ENCODE measurements at regions not wholly inside any gene's neighbourhood (a gene's known extent, or its start where the extent isn't known, plus 50 kb on each side); places are given as distances from the start of the nearest gene placed in this dataset.

DNA sequence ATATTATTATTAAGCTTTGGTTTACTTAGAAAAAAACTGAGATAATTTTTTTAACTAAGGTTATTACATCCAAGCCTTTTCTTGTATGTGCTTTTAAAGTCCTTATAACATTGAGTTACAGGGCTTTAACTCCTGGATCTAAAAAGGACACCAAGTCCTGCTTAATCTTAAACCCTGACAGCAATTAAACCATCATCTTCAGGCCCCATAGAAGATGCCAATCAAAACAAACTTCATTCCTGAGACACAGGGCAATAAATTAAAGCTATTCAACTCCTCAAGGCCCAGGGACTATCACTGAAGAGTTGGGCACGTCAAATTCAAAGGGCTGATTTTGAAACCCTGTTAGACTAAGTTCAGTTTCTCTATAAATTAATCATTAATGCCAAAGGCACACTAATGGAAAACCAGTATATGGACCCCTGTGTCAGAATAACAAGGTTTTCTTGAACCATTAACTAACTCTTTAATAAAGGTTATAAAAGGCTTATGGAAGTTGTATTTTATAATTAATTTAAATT lies 1152.6 kb downstream of the NSUN3 start:
- TF ChIP-seq, protein P1, sequence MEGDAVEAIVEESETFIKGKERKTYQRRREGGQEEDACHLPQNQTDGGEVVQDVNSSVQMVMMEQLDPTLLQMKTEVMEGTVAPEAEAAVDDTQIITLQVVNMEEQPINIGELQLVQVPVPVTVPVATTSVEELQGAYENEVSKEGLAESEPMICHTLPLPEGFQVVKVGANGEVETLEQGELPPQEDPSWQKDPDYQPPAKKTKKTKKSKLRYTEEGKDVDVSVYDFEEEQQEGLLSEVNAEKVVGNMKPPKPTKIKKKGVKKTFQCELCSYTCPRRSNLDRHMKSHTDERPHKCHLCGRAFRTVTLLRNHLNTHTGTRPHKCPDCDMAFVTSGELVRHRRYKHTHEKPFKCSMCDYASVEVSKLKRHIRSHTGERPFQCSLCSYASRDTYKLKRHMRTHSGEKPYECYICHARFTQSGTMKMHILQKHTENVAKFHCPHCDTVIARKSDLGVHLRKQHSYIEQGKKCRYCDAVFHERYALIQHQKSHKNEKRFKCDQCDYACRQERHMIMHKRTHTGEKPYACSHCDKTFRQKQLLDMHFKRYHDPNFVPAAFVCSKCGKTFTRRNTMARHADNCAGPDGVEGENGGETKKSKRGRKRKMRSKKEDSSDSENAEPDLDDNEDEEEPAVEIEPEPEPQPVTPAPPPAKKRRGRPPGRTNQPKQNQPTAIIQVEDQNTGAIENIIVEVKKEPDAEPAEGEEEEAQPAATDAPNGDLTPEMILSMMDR (IDR thresholded peaks at IDR 0.05; ENCODE audit: insufficient read depth, low read depth, low read length, missing control alignments), result no peak
- H3K4me3 ChIP-seq (ENCODE audit: low read length), result no peak overlapping the region
- no peak for DNase-seq (ENCODE audit: low read depth)

DNA sequence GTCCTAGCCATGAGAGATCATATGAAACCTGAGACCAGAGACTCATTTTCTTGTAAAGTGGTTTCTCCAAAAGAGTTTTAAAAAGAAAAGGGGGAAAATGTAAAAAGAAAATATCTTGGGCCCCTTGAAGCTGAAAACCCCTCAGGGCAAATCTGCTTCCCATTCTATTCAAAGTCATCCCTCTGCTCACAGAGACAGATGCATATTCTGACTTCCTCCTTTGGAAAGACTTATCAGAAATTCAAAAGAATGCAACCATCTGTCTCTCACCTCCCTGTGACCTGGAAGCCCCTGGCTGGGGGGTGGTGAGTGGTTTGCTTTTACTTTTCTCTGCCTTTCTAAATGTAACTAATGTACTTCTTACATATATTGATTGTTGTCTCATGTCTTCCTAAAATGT lies 1154.8 kb downstream of the NSUN3 start:
- no peak overlapping the region for H3K4me3 ChIP-seq (ENCODE audit: low read length)
- TF ChIP-seq, protein P1 (IDR thresholded peaks at IDR 0.05; ENCODE audit: insufficient read depth, low read depth, low read length, missing control alignments), result no peak
- no peak for DNase-seq (ENCODE audit: low read depth)

DNA sequence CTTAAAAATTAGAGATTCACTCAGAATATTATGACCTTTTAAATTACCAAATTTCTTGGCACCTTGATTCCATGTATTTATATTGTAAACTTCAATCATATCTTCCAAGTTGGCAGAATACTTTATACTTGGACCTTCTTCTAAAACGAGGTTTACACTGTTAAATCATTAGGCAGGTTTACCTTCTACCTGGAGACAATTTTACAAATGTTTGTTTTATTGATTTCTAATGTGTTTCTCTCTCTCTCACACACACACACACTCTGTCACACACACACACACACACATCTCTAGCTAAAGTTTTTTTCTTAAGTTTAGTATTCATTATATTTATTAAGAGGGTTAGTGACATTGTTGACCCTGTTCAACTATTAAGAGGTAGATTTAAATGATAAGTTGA lies 1155.6 kb downstream of the NSUN3 start:
- no peak for DNase-seq (ENCODE audit: low read depth)
- H3K4me3 ChIP-seq (ENCODE audit: low read length), result no peak overlapping the region
- TF ChIP-seq, protein P1 (IDR thresholded peaks at IDR 0.05; ENCODE audit: insufficient read depth, low read depth, low read length, missing control alignments), result no peak

DNA sequence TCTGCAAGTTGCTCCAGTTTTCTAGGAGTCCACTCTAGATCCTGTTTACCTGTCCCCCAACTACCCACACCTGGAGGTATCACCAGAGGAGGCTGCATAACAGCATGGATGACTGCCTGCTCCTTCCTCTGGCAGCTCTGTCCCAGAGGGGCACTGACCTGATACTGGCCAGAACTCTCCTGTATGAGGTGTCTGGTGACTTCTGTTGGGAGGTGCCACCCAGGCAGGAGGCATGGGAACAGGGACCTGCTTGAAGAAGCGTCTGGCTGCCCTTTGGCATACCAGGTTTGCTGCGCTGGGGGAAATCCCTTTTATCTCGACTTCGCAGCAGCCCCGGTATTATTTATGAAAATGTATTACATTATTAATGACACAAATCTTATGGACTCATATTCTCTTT lies 1163.6 kb downstream of the NSUN3 start:
- H3K4me3 ChIP-seq (ENCODE audit: low read length), result no peak overlapping the region
- no peak for DNase-seq (ENCODE audit: low read depth)

DNA sequence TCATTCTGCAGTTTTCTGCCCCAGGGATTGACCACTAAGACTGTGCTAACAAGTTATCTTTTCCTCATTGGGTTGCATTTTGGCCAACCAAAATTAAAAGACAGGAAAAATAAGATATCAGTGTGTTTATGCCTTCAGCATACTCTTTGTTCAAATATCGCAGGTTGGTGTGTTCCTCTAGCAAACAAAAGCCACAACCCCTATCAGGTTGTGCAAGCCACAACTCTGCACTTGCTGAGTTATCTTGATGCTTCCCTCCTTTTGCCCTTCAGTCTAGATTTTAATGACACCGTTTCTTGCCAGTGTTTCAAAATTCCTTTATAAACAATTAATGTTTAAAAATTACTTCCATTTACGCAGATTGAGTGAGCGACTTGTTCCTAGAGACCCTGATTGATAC lies 1164.2 kb downstream of the NSUN3 start:
- no peak for DNase-seq (ENCODE audit: low read depth)
- TF ChIP-seq, protein P1 (IDR thresholded peaks at IDR 0.05; ENCODE audit: insufficient read depth, low read depth, low read length, missing control alignments), result no peak
- no peak overlapping the region for H3K4me3 ChIP-seq (ENCODE audit: low read length)

More for the DNA sequence above, 1163.6 kb downstream of the NSUN3 start:
- TF ChIP-seq, protein P1 (IDR thresholded peaks at IDR 0.05; ENCODE audit: insufficient read depth, low read depth, low read length, missing control alignments), result no peak

DNA sequence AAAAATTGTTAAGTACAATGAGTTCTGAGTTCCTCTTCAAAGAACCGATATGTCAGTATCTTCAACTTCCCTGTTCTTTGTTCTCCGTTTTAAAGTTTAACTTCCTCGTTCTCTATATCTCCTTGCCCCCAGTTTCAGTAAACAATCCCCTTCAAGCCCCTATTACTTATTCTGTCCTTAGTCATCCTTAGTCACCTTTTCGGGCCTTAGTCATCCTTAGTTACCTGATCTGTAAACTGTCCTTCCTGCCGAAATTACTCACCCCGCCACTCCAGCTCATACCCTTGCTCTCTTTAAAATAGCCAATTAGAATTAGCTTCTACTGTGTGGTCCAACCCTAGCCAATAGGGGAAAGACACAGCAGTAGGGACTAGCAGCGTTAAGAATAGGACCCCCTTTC lies 1165.6 kb downstream of the NSUN3 start:
- TF ChIP-seq, protein P1 (IDR thresholded peaks at IDR 0.05; ENCODE audit: insufficient read depth, low read depth, low read length, missing control alignments), result no peak
- H3K4me3 ChIP-seq (ENCODE audit: low read length), result no peak overlapping the region
- peak; percentile 41 for DNase-seq (ENCODE audit: low read depth)

DNA sequence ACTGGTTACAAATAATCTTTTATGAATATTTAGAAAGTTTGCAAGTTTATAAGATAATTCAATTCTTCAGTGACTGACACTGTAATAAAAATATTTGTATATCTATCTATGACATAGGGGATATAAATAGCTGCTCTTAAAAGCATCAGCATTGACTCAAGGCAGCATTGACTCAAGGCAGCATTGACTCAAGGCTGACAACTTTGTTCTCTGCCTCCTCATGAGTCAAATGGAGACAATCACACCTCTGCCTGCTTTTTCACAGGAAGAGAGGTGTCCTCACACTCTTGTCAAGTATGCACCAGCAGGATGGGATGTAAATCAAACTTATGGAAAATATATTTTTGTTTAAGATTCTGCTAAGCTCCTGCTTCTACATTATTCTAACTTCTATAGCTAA lies 1173.1 kb downstream of the NSUN3 start:
- TF ChIP-seq, protein P1 (IDR thresholded peaks at IDR 0.05; ENCODE audit: insufficient read depth, low read depth, low read length, missing control alignments), result no peak
- peak; percentile 83 for DNase-seq (ENCODE audit: low read depth)
- H3K4me3 ChIP-seq (ENCODE audit: low read length), result no peak overlapping the region

Data from epithelial cell of esophagus (primary cell).